Ascending aorta (tissue), 2 donors: ENCODE measurements at regions not wholly inside any gene's neighbourhood (a gene's known extent, or its start where the extent isn't known, plus 50 kb on each side); places are given as distances from the start of the nearest gene placed in this dataset.

Experiments
- DNase-seq, 2 donors: peaks; one replicate each; pipeline ENCODE4 v3.0.0-alpha.2; 2019; ENCODE audit warnings: low spot score in 2 of 2
- H3K27ac ChIP-seq, 2 donors: fragments of 200-600 bp; sonication (generic); one replicate each; pipeline ENCODE4 v1.5.1; 2016 to 2017; ENCODE audit warnings: mild to moderate bottlenecking in 1 of 2
- H3K27me3 ChIP-seq: fragments of 200-600 bp; sonication (generic); one replicate; pipeline ENCODE4 v1.5.1; 2017
- H3K36me3 ChIP-seq, 2 donors: fragments of 200-600 bp; sonication (generic); one replicate each; pipeline ENCODE4 v1.5.1; 2016
- H3K4me1 ChIP-seq, 2 donors: fragments of 200-600 bp; sonication (generic); one replicate each; pipeline ENCODE4 v1.5.1; 2016 to 2017; ENCODE audit warnings: mild to moderate bottlenecking in 1 of 2
- H3K4me3 ChIP-seq, 2 donors: fragments of 200-600 bp; sonication (generic); one replicate each; pipeline ENCODE4 v1.5.1; 2016 to 2017; ENCODE audit warnings: mild to moderate bottlenecking in 1 of 2
- H3K9me3 ChIP-seq, 2 donors: fragments of 200-600 bp; sonication (generic); one replicate each; pipeline ENCODE4 v1.5.1; 2016
- intact Hi-C: fragments of 100-400 bp; cut with DNase I; formaldehyde crosslinking; loops from one replicate; pipeline ENCODE4 v1.15.1; 2023
- TF ChIP-seq, protein P1 (sequence below), 3 experiments: fragments of 200-600 bp in 2 of 3; fragments of 450-650 bp in 1 of 3; sonication (generic) in 2 of 3; IDR thresholded peaks; one replicate each; pipeline ENCODE4 v1.5.1; 2016 to 2019; ENCODE audit warnings: antibody characterized with exemption in 3 of 3, mild to moderate bottlenecking in 1 of 3, moderate library complexity in 1 of 3

DNA sequence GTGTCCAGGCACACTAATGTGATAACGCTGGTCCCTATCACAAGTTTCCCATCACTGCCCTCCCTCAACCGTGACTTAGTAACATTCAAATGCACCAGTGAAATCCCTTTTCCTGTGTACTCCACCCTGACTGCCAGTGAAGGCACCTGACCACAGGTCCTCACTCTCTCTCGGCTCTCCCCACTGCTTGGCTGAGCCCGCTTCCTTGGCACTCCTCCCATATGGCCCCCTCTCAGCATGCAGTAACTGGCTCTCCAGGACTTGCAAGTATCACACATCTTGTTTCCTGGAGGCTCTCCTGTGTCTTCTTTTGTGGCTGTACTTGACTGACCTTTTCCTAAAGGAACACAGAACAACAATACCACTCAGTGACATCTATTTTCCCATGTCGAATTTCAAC lies 292.0 kb upstream of the ZNF608 start:
- DNase-seq = no peak
- intact Hi-C loops = no loop called here
- Histone ChIP-seq H3K27ac (no peak overlapping the region), H3K27me3 (no peaks in the 10 kb centered on the region), H3K4me3 (no peak overlapping the region), H3K36me3 (no peaks in the 10 kb centered on the region), H3K9me3 (no peaks in the 10 kb centered on the region), H3K4me1 (peaks cover 0 to 1% of the 10 kb centered on the region in 2 donors)
- TF ChIP-seq, protein P1, sequence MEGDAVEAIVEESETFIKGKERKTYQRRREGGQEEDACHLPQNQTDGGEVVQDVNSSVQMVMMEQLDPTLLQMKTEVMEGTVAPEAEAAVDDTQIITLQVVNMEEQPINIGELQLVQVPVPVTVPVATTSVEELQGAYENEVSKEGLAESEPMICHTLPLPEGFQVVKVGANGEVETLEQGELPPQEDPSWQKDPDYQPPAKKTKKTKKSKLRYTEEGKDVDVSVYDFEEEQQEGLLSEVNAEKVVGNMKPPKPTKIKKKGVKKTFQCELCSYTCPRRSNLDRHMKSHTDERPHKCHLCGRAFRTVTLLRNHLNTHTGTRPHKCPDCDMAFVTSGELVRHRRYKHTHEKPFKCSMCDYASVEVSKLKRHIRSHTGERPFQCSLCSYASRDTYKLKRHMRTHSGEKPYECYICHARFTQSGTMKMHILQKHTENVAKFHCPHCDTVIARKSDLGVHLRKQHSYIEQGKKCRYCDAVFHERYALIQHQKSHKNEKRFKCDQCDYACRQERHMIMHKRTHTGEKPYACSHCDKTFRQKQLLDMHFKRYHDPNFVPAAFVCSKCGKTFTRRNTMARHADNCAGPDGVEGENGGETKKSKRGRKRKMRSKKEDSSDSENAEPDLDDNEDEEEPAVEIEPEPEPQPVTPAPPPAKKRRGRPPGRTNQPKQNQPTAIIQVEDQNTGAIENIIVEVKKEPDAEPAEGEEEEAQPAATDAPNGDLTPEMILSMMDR (IDR thresholded peaks at IDR 0.05) = no peak

DNA sequence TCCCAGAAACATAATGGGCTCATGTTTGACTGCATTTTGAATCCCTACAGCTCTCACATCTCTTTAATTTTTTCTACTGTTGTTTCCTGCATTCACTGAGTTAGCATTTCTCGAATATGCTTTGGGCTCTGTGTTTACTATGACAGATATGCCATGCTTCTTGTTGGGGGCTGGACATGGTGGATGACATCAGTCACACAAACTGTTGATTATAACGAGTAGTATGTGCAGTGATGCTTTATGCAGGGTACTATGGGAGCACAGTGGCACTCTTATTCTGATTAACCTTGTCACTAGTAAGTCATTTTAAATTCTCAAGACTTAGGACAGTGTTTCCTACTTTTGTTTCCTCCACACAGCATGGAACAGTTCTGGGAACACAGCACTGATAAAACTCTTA lies 295.4 kb upstream of the ZNF608 start:
- no peaks in the 10 kb centered on the region for H3K27me3 ChIP-seq
- no peak for DNase-seq
- peaks cover 0 to 8% of the 10 kb centered on the region in 2 donors for H3K4me1 ChIP-seq
- H3K4me3 ChIP-seq = no peak overlapping the region
- no peak overlapping the region for H3K27ac ChIP-seq
- H3K9me3 ChIP-seq = no peaks in the 10 kb centered on the region
- TF ChIP-seq, protein P1 (IDR thresholded peaks at IDR 0.05) = no peak
- intact Hi-C loops = no loop called here
- H3K36me3 ChIP-seq = no peaks in the 10 kb centered on the region

DNA sequence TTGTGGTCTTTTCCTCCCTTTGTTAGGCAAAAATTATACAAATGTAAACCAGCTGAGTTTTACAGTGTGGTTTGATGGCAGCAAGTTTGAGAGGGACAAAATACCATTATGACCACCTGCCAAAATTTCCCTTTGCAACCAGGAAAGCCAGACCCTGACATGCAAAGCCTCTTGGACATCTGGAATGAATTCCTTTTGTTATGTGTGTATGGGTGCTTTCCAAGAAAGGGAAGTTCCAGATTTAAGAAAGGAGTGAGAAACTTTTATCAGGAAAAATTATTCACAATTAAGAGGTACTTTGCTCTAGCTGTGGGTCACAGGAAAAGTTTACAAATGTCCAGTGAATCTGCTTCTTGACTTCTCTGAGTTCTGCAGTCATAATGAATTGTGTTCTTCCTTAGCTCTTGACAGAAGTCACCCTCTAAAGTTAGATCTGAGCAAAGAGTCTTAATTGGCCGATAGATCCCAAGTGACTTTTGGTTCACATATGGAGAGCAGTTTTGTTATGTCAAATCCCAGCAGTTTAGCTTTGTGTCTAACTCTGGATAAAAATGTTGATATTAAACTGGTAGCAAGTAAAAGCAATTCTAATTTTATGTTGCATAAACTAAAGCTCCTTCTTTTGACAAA lies 295.9 kb upstream of the ZNF608 start:
- intact Hi-C loops = no loop called here
- Histone ChIP-seq H3K27ac (no peak overlapping the region), H3K36me3 (no peaks in the 10 kb centered on the region), H3K9me3 (no peaks in the 10 kb centered on the region), H3K4me3 (no peak overlapping the region), H3K4me1 (peaks cover 0 to 8% of the 10 kb centered on the region in 2 donors), H3K27me3 (no peaks in the 10 kb centered on the region)
- TF ChIP-seq, protein P1 (IDR thresholded peaks at IDR 0.05) = no peak
- no peak for DNase-seq

DNA sequence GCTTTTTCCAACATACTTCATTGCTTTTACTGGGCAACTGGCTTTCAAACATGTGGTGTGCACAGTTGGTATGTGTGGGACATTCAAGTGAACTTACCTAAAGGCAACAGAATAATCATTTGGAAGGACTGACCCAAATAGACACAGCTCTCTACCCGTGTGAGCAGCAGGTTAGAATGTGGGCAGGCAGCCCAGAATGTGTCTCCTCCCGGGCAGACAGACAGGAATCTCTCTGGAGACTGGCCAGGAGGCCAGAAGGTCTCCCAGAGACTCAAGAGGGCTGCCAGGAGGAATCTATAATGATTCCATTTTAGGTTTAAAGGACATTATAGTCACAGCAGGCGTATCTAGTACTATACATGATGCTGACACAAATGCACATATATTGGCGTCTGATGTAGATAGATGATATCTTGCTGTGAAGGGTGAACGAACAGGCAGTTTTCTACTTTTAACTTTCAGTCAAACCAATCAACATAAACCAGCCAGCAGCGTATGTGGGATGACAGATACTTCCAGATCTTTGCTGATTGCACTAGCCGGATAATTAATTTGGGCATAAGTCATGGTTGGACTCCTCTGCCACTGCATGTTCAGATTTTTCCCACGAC lies 297.4 kb upstream of the ZNF608 start:
- Histone ChIP-seq H3K27me3 (no peaks in the 10 kb centered on the region), H3K4me3 (no peak overlapping the region), H3K27ac (no peak overlapping the region), H3K9me3 (no peaks in the 10 kb centered on the region), H3K4me1 (peaks cover 0 to 8% of the 10 kb centered on the region in 2 donors), H3K36me3 (no peaks in the 10 kb centered on the region)
- TF ChIP-seq, protein P1 (IDR thresholded peaks at IDR 0.05) = no peak
- no peak for DNase-seq
- intact Hi-C loops = no loop called here

DNA sequence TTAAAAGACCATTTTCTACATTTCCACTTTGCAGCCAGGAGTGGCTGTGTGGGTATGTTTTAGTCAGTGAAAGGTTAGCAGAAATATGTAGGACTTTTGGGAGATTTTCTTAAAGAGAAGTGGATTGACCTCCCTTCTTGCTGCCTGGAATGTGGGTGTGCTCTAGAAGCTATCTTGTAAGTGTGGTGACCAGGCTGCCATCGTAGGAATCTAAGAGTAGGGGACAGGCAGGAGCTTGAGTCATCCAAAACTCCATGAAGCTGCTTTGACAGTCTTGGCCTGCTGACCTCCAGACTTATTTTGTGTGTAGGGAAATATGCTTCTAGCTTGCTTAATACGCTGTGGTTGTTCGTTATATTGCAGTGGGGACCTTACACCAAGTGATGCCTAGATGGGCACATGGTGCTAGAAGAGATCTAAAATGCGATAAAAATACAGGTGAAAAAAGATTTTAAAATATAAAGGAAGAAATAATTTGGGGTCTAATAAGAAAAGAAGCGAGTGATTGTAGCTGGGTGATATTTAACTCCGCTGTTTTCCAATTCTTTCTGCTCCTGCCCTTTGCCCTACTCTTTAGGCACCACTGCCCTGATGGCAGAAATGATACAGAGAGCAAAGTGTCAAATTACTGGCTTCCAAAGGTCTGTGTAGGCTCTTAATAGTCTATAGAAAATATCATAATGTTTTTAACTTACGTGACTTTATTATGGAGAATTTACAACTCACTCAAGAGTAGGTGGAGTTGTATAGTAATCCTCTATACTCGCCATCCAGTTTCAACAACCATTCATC lies 298.2 kb upstream of the ZNF608 start:
- intact Hi-C loops = no loop called here
- peaks cover 0 to 8% of the 10 kb centered on the region in 2 donors for H3K4me1 ChIP-seq
- no peaks in the 10 kb centered on the region for H3K9me3 ChIP-seq
- H3K27me3 ChIP-seq = no peaks in the 10 kb centered on the region
- no peaks in the 10 kb centered on the region for H3K36me3 ChIP-seq
- no peak overlapping the region for H3K4me3 ChIP-seq
- no peak for DNase-seq
- H3K27ac ChIP-seq = no peak overlapping the region
- TF ChIP-seq, protein P1 (IDR thresholded peaks at IDR 0.05) = no peak
